Duodenal mucosa (tissue), 2 donors: ENCODE measurements at regions not wholly inside any gene's neighbourhood (a gene's known extent, or its start where the extent isn't known, plus 50 kb on each side); places are given as distances from the start of the nearest gene placed in this dataset.

Experiments used
- H3K27ac ChIP-seq: one replicate; pipeline ENCODE4 v1.7.0; 2013; ENCODE audit warnings: low read depth, low read length
- H3K27me3 ChIP-seq, 2 donors: one replicate each; pipeline ENCODE4 v1.7.0; 2013; ENCODE audit warnings: low read length in 2 of 2, control low read depth in 1 of 2; ENCODE audit not compliant: insufficient read depth in 2 of 2, control insufficient read depth in 1 of 2
- H3K36me3 ChIP-seq, 2 donors: one replicate each; pipeline ENCODE4 v1.7.0; 2013; ENCODE audit warnings: low read length in 2 of 2, control low read depth in 1 of 2; ENCODE audit not compliant: insufficient read depth in 2 of 2, control insufficient read depth in 1 of 2
- H3K4me1 ChIP-seq, 2 donors: one replicate each; pipeline ENCODE4 v1.7.0; 2013; ENCODE audit warnings: low read length in 2 of 2, control low read depth in 1 of 2; ENCODE audit not compliant: insufficient read depth in 2 of 2, control insufficient read depth in 1 of 2
- H3K4me3 ChIP-seq, 2 donors: one replicate each; pipeline ENCODE4 v1.7.0; 2013; ENCODE audit warnings: low read length in 2 of 2, low read depth in 1 of 2
- H3K9ac ChIP-seq, 2 donors: one replicate each; pipeline ENCODE4 v1.7.0; 2013; ENCODE audit warnings: low read length in 2 of 2, low read depth in 1 of 2
- H3K9me3 ChIP-seq, 2 donors: one replicate each; pipeline ENCODE4 v1.7.0; 2013; ENCODE audit warnings: low read length in 2 of 2, control low read depth in 1 of 2; ENCODE audit not compliant: control insufficient read depth in 1 of 2

DNA sequence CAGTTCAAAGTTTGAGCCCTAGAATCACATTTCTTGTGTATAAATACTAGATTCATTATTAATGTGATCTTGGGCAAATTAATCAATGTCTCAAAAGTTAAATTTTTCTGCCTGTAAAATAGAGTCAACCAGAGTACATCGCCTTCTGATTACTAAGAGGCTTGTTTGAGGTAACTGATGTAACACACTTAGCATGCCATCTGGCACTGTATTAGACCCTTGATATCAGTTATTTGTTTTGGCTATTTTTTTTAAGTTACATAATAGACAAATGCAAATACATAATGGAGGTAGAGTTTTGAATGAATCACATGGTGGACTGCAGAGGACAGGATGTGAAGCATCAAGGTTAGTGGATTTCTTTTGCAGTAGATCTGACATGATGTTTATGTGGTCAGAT lies 298.4 kb downstream of the ADGRL2 start:
- Histone ChIP-seq H3K27ac (no peak overlapping the region), H3K27me3 (no peaks in the 10 kb centered on the region), H3K9me3 (no peaks in the 10 kb centered on the region), H3K4me1 (no peaks in the 10 kb centered on the region), H3K4me3 (no peak overlapping the region), H3K9ac (no peak overlapping the region), H3K36me3 (no peaks in the 10 kb centered on the region)

GRCh38 chr1:82094136-82094535 lies 293.4 kb downstream of the ADGRL2 start:
- H3K27ac ChIP-seq, result no peak overlapping the region
- no peaks in the 10 kb centered on the region for H3K36me3 ChIP-seq
- no peaks in the 10 kb centered on the region for H3K4me1 ChIP-seq
- H3K9ac ChIP-seq, result no peak overlapping the region
- no peaks in the 10 kb centered on the region for H3K9me3 ChIP-seq
- H3K4me3 ChIP-seq, result no peak overlapping the region
- no peaks in the 10 kb centered on the region for H3K27me3 ChIP-seq

DNA sequence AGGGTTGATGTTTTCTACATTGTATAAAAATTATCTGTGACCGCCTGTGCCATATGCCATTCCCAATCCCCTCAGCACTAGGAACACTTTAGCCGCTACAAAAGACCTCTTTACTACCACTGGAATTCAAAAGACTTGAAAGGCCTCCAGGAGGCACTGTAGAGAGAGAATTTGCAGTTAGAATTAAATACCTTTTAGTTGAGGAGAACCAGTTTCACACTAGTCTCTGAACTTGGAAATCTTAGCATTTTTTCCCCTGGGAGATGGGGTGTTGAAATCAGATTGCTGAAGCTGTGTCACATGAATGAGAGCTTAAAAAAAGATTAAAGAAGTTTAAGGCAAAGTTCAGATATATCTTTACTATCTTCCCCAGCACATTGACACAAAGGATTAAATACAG lies 291.0 kb downstream of the ADGRL2 start:
- Histone ChIP-seq H3K9me3 (no peaks in the 10 kb centered on the region), H3K27ac (no peak overlapping the region), H3K4me1 (no peaks in the 10 kb centered on the region), H3K9ac (no peak overlapping the region), H3K36me3 (no peaks in the 10 kb centered on the region), H3K4me3 (no peak overlapping the region), H3K27me3 (no peaks in the 10 kb centered on the region)

DNA sequence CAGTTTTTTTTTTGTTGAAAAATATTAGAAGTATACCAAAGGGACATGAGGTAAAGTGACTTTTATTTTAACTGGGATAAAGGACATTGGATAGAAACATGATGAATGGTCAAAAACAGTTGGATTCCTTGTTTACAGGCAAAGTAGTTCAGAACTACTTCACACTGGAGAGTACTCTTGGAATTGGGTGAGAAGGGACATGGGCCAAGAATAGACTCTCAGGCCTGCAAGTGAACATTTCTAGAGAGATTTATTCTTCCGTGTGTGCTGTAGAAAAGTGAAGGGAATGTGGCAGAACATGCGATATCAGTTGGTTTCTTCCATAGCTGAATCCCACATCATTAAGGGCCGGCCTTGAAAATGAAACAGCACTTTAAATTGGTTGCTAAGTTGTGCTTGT lies 290.5 kb downstream of the ADGRL2 start:
- no peaks in the 10 kb centered on the region for H3K9me3 ChIP-seq
- no peak overlapping the region for H3K27ac ChIP-seq
- no peaks in the 10 kb centered on the region for H3K4me1 ChIP-seq
- no peaks in the 10 kb centered on the region for H3K36me3 ChIP-seq
- H3K9ac ChIP-seq, result no peak overlapping the region
- H3K27me3 ChIP-seq, result no peaks in the 10 kb centered on the region
- no peak overlapping the region for H3K4me3 ChIP-seq

DNA sequence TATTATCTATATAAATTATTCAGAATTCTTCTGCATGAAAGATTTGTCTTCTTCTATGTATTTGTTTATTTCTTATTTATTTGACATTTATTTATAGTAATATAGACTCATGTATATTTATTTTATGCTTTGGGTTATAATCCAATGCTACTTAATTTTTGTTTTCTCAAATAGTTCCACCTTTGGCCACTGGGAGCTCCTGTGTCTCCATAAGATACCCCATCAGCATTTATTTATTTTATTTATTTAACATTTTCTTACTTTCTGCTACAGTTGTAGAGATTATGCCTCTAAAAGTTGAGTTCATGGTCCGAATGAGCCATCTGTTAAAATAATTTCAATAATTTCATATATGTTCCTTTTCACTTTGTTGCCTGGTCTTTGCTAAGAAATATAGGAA lies 289.4 kb downstream of the ADGRL2 start:
- no peaks in the 10 kb centered on the region for H3K27me3 ChIP-seq
- H3K36me3 ChIP-seq, result no peaks in the 10 kb centered on the region
- no peak overlapping the region for H3K4me3 ChIP-seq
- no peaks in the 10 kb centered on the region for H3K4me1 ChIP-seq
- H3K9ac ChIP-seq, result no peak overlapping the region
- no peak overlapping the region for H3K27ac ChIP-seq
- H3K9me3 ChIP-seq, result no peaks in the 10 kb centered on the region

GRCh38 chr1:82086739-82087138 lies 286.0 kb downstream of the ADGRL2 start:
- Histone ChIP-seq H3K9me3 (no peaks in the 10 kb centered on the region), H3K9ac (no peak overlapping the region), H3K27ac (no peak overlapping the region), H3K27me3 (no peaks in the 10 kb centered on the region), H3K4me3 (no peak overlapping the region), H3K4me1 (no peaks in the 10 kb centered on the region), H3K36me3 (no peaks in the 10 kb centered on the region)

GRCh38 chr1:82079607-82080006 lies 278.9 kb downstream of the ADGRL2 start:
- Histone ChIP-seq H3K4me3 (no peak overlapping the region), H3K27me3 (no peaks in the 10 kb centered on the region), H3K9ac (no peak overlapping the region), H3K36me3 (no peaks in the 10 kb centered on the region), H3K9me3 (no peaks in the 10 kb centered on the region), H3K4me1 (no peaks in the 10 kb centered on the region), H3K27ac (no peak overlapping the region)

DNA sequence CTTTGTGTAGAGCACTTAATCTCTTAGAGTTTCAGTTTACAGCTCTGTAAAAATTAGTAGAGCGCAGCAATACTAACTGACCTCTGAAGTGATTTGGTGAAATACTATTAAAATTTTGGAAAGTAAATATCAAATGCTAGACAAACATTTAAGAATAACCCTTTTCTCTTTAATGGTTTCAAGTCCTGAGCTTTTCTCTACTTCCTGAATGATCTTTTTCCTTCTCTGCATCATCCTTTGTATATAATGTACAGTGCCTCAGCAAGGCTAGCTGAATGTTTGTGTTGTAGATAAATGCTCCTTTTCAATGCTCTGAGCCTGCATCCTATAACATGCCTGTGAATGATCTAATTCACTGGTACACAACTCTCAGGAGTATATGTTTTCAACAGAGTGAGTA lies 272.9 kb downstream of the ADGRL2 start:
- H3K9me3 ChIP-seq, result no peaks in the 10 kb centered on the region
- H3K27me3 ChIP-seq, result no peaks in the 10 kb centered on the region
- no peaks in the 10 kb centered on the region for H3K4me1 ChIP-seq
- no peak overlapping the region for H3K27ac ChIP-seq
- H3K9ac ChIP-seq, result no peak overlapping the region
- H3K36me3 ChIP-seq, result no peaks in the 10 kb centered on the region
- H3K4me3 ChIP-seq, result no peak overlapping the region

- H3K27me3 ChIP-seq, result no peaks in the 10 kb centered on the region
- H3K4me1 ChIP-seq, result no peaks in the 10 kb centered on the region
- no peaks in the 10 kb centered on the region for H3K36me3 ChIP-seq
- H3K9me3 ChIP-seq, result no peaks in the 10 kb centered on the region
- no peak overlapping the region for H3K9ac ChIP-seq
- H3K27ac ChIP-seq, result no peak overlapping the region
- no peak overlapping the region for H3K4me3 ChIP-seq
Measured at GRCh38 chr1:82073071-82073470, 272.3 kb downstream of the ADGRL2 start.

- no peaks in the 10 kb centered on the region for H3K27me3 ChIP-seq
- no peaks in the 10 kb centered on the region for H3K4me1 ChIP-seq
- H3K36me3 ChIP-seq, result no peaks in the 10 kb centered on the region
- H3K9me3 ChIP-seq, result no peaks in the 10 kb centered on the region
- H3K4me3 ChIP-seq, result no peak overlapping the region
- H3K27ac ChIP-seq, result no peak overlapping the region
- no peak overlapping the region for H3K9ac ChIP-seq
Measured at GRCh38 chr1:82065916-82066315, 265.2 kb downstream of the ADGRL2 start.

- no peaks in the 10 kb centered on the region for H3K36me3 ChIP-seq
- H3K9ac ChIP-seq, result no peak overlapping the region
- no peak overlapping the region for H3K4me3 ChIP-seq
- H3K27ac ChIP-seq, result no peak overlapping the region
- no peaks in the 10 kb centered on the region for H3K9me3 ChIP-seq
- H3K4me1 ChIP-seq, result no peaks in the 10 kb centered on the region
- no peaks in the 10 kb centered on the region for H3K27me3 ChIP-seq
Measured at GRCh38 chr1:82064691-82065090, 264.0 kb downstream of the ADGRL2 start.
